H1 (cell line): ENCODE measurements at regions not wholly inside any gene's neighbourhood (a gene's known extent, or its start where the extent isn't known, plus 50 kb on each side); places are given as distances from the start of the nearest gene placed in this dataset.

Experiments
- CTCF ChIA-PET: fragments of 300-600 bp; sonication (Branson Sonifier 250); formaldehyde crosslinking; loops from one replicate; lab custom pipeline; 2021; ENCODE audit not compliant: partially characterized antibody; lab: Charles Lee
- POLR2A ChIA-PET: fragments of 300-600 bp; sonication (Branson Sonifier 250); formaldehyde crosslinking; loops from one replicate; lab custom pipeline; 2021; ENCODE audit warnings: inconsistent platforms; ENCODE audit not compliant: partially characterized antibody; lab: Charles Lee
- DNase-seq, 2 experiments: peaks; one replicate each; pipeline versions ENCODE4 v3.0.0 to v3.0.0-alpha.2; 2010 to 2022; ENCODE audit warnings: low spot score in 2 of 2, low read depth in 1 of 2, mixed read lengths in 1 of 2
- FAIRE-seq: peaks from 2 replicates; lab custom pipeline; 2011; peaks lifted over from hg19 to GRCh38; lab: Jason Lieb, UNC
- H2AFZ ChIP-seq: 2 replicates; pipeline ENCODE4 v1.8.1; 2012; ENCODE audit warnings: low read length, inconsistent platforms
- H2AK5ac ChIP-seq: 2 replicates; pipeline ENCODE4 v1.6.1; 2013; ENCODE audit warnings: low read depth, low read length
- H2BK120ac ChIP-seq: replicated peaks from 2 replicates; pipeline ENCODE3; 2013; ENCODE audit warnings: low read depth, low read length, inconsistent platforms
- H2BK12ac ChIP-seq: 2 replicates; pipeline ENCODE4 v1.6.1; 2013; ENCODE audit warnings: low read depth, low read length
- H2BK15ac ChIP-seq: 2 replicates; pipeline ENCODE4 v1.6.1; 2013; ENCODE audit warnings: low read length
- H2BK20ac ChIP-seq: 2 replicates; pipeline ENCODE4 v1.6.1; 2013; ENCODE audit warnings: low read length
- H2BK5ac ChIP-seq: 2 replicates; pipeline ENCODE4 v1.6.1; 2013; ENCODE audit warnings: low read depth, low read length
- H3K14ac ChIP-seq: 2 replicates; pipeline ENCODE4 v1.6.1; 2013; ENCODE audit warnings: inconsistent platforms; ENCODE audit not compliant: insufficient read length
- H3K18ac ChIP-seq: 2 replicates; pipeline ENCODE4 v1.6.1; 2013; ENCODE audit warnings: low read length; ENCODE audit errors: extremely low read depth
- H3K23ac ChIP-seq: 2 replicates; pipeline ENCODE4 v1.6.1; 2013; ENCODE audit warnings: inconsistent platforms; ENCODE audit not compliant: insufficient read length
- H3K23me2 ChIP-seq: 2 replicates; pipeline ENCODE4 v1.6.1; 2013; ENCODE audit warnings: low read depth, low read length
- H3K27ac ChIP-seq: 2 replicates; pipeline ENCODE4 v1.6.1; 2011; ENCODE audit warnings: low read depth, low read length, inconsistent platforms
- H3K27me3 ChIP-seq, 4 experiments: replicated peaks in 1 of 4; 1 replicate in 1 of 4; 2 replicates in 3 of 4; pipeline versions ENCODE4 v1.6.1 to v1.8.1; 2011 to 2013; ENCODE audit warnings: low read length in 3 of 4, mild to moderate bottlenecking in 3 of 4, inconsistent platforms in 2 of 4, mixed read lengths in 2 of 4, moderate library complexity in 1 of 4; ENCODE audit not compliant: control insufficient read depth in 3 of 4, insufficient read depth in 3 of 4; ENCODE audit errors: extremely low read depth in 1 of 4
- H3K36me3 ChIP-seq, 4 experiments: 2 replicates each; pipeline versions ENCODE4 v1.6.1 to v1.8.1; 2011 to 2013; ENCODE audit warnings: mild to moderate bottlenecking in 4 of 4, low read length in 3 of 4, moderate library complexity in 2 of 4, control low read depth in 1 of 4, inconsistent platforms in 1 of 4; ENCODE audit not compliant: insufficient read depth in 4 of 4, control insufficient read depth in 2 of 4
- H3K4ac ChIP-seq: replicated peaks from 2 replicates; pipeline ENCODE3; 2013; ENCODE audit warnings: low read length, low read depth, mixed read lengths, inconsistent platforms; ENCODE audit not compliant: insufficient read length
- H3K4me1 ChIP-seq, 4 experiments: replicated peaks in 1 of 4; 1 replicate in 1 of 4; 2 replicates in 3 of 4; pipeline versions ENCODE4 v1.6.1 to v1.8.1; 2011 to 2013; ENCODE audit warnings: low read length in 3 of 4, inconsistent platforms in 2 of 4, mixed read lengths in 1 of 4; ENCODE audit not compliant: insufficient read depth in 4 of 4, control insufficient read depth in 3 of 4
- H3K4me2 ChIP-seq, 2 experiments: 2 replicates each; pipeline versions ENCODE4 v1.6.1 to v1.8.1; 2011 to 2013; ENCODE audit warnings: low read depth in 2 of 2, low read length in 2 of 2, control low read depth in 1 of 2, inconsistent platforms in 1 of 2, mild to moderate bottlenecking in 1 of 2; ENCODE audit not compliant: insufficient read depth in 1 of 2
- H3K4me3 ChIP-seq, 4 experiments: fragments of 200-600, 300-600 bp in 1 of 4; sonication (generic), shearing (Covaris generic), sonication (Bioruptor Twin) in 1 of 4; 2 replicates each; pipeline versions ENCODE4 v1.5.1 to v1.8.1; 2011 to 2016; ENCODE audit warnings: low read length in 4 of 4, low read depth in 3 of 4, control low read depth in 2 of 4, inconsistent platforms in 2 of 4, mild to moderate bottlenecking in 2 of 4, mixed read lengths in 1 of 4, moderate library complexity in 1 of 4; ENCODE audit not compliant: insufficient read depth in 2 of 4; ENCODE audit errors: extremely low read depth in 1 of 4
- H3K56ac ChIP-seq: replicated peaks from 2 replicates; pipeline ENCODE3; 2013; ENCODE audit warnings: low read depth, mild to moderate bottlenecking, mixed read lengths, low read length, inconsistent platforms; ENCODE audit not compliant: insufficient read length
- H3K79me1 ChIP-seq: 2 replicates; pipeline ENCODE4 v1.6.1; 2013; ENCODE audit warnings: low read depth, low read length, control low read depth
- H3K79me2 ChIP-seq, 2 experiments: 2 replicates each; pipeline versions ENCODE4 v1.6.1 to v1.8.1; 2012 to 2013; ENCODE audit warnings: low read length in 2 of 2, mild to moderate bottlenecking in 2 of 2, inconsistent platforms in 1 of 2; ENCODE audit not compliant: insufficient read depth in 2 of 2, control insufficient read depth in 1 of 2
- H3K9ac ChIP-seq, 4 experiments: replicated peaks in 1 of 4; 1 replicate in 1 of 4; 2 replicates in 3 of 4; pipeline versions ENCODE4 v1.6.1 to v1.8.1; 2011 to 2013; ENCODE audit warnings: low read depth in 3 of 4, low read length in 3 of 4, control low read depth in 2 of 4, mild to moderate bottlenecking in 2 of 4, moderate library complexity in 2 of 4, inconsistent platforms in 1 of 4; ENCODE audit errors: extremely low read depth in 1 of 4
- H3K9me3 ChIP-seq, 2 experiments: 2 replicates each; pipeline versions ENCODE4 v1.6.1 to v1.8.1; 2012 to 2013; ENCODE audit warnings: mild to moderate bottlenecking in 2 of 2, moderate library complexity in 2 of 2, control low read depth in 1 of 2, inconsistent platforms in 1 of 2, low read depth in 1 of 2, low read length in 1 of 2, mixed read lengths in 1 of 2; ENCODE audit not compliant: insufficient read depth in 2 of 2
- H4K20me1 ChIP-seq, 2 experiments: replicated peaks in 1 of 2; 2 replicates each; pipeline versions ENCODE3 to v1.8.1; 2011 to 2013; ENCODE audit warnings: inconsistent platforms in 2 of 2, low read length in 2 of 2, mild to moderate bottlenecking in 1 of 2; ENCODE audit not compliant: insufficient read depth in 2 of 2, control insufficient read depth in 1 of 2
- H4K5ac ChIP-seq: 2 replicates; pipeline ENCODE4 v1.6.1; 2013; ENCODE audit warnings: low read length, low read depth, mixed read lengths, inconsistent platforms; ENCODE audit not compliant: insufficient read length
- H4K8ac ChIP-seq: 2 replicates; pipeline ENCODE4 v1.8.0; 2013; ENCODE audit warnings: mild to moderate bottlenecking, moderate library complexity, low read length, inconsistent platforms; ENCODE audit not compliant: insufficient read depth; ENCODE audit errors: extremely low read depth
- H4K91ac ChIP-seq: replicated peaks from 2 replicates; pipeline ENCODE3; 2013; ENCODE audit warnings: low read length, mixed read lengths, inconsistent platforms; ENCODE audit not compliant: insufficient read length
- BACH1 ChIP-seq: IDR thresholded peaks from 2 replicates; pipeline ENCODE4 v1.6.1; 2012; ENCODE audit warnings: low read length, improper control_type of control experiment
- BRCA1 ChIP-seq: IDR thresholded peaks from 2 replicates; pipeline ENCODE4 v1.6.1; 2012; ENCODE audit warnings: low read depth, low read length, improper control_type of control experiment
- CEBPB ChIP-seq: IDR thresholded peaks from 2 replicates; pipeline ENCODE4 v1.6.1; 2012; ENCODE audit warnings: low read depth, low read length
- CHD2 ChIP-seq: IDR thresholded peaks from 2 replicates; pipeline ENCODE4 v1.6.1; 2012; ENCODE audit warnings: low read length, improper control_type of control experiment
- JUND ChIP-seq: IDR thresholded peaks from 2 replicates; pipeline ENCODE4 v1.6.1; 2011; ENCODE audit warnings: mild to moderate bottlenecking, improper control_type of control experiment, low read length
- KDM1A ChIP-seq: fragments of 200-600, 300-600 bp; sonication (generic); IDR thresholded peaks from 2 replicates; pipeline ENCODE4 v1.7.1; 2016; ENCODE audit warnings: mild to moderate bottlenecking, low read length, borderline replicate concordance
- POLR2AphosphoS5 ChIP-seq: IDR thresholded peaks from 2 replicates; pipeline ENCODE4 v1.6.1; 2011; ENCODE audit warnings: low read depth, low read length
- POU5F1 ChIP-seq: IDR thresholded peaks from 2 replicates; pipeline ENCODE4 v1.6.1; 2011; ENCODE audit warnings: low read depth, mild to moderate bottlenecking, low read length, moderate library complexity
- RBBP5 ChIP-seq: IDR thresholded peaks from 2 replicates; pipeline ENCODE4 v1.7.1; 2012; ENCODE audit warnings: low read depth, mild to moderate bottlenecking, inconsistent platforms, low read length, moderate library complexity, borderline replicate concordance
- RFX5 ChIP-seq: IDR thresholded peaks from 2 replicates; pipeline ENCODE4 v1.6.1; 2011; ENCODE audit warnings: low read depth, low read length, improper control_type of control experiment, borderline replicate concordance
- RNF2 ChIP-seq: fragments of 200-900, 300-1000 bp; sonication (generic); IDR thresholded peaks from 2 replicates; pipeline ENCODE4 v1.7.1; 2016; ENCODE audit warnings: borderline replicate concordance, low read depth, mild to moderate bottlenecking, antibody characterized with exemption, low read length; ENCODE audit not compliant: poor library complexity, severe bottlenecking; ENCODE audit errors: missing control alignments
- SIRT6 ChIP-seq: IDR thresholded peaks from one replicate; pipeline ENCODE4 v1.7.1; 2012; ENCODE audit warnings: low read length, inconsistent platforms
- SUZ12 ChIP-seq: fragments of 200-600 bp; sonication (generic); IDR thresholded peaks from 2 replicates; pipeline ENCODE4 v1.6.1; 2012; ENCODE audit warnings: mild to moderate bottlenecking, inconsistent platforms, low read length, moderate library complexity, mixed read lengths
- TCF12 ChIP-seq: IDR thresholded peaks from 2 replicates; pipeline ENCODE4 v1.6.1; 2011; ENCODE audit warnings: low read depth, mild to moderate bottlenecking, low read length
- ZNF274 ChIP-seq: IDR thresholded peaks from 2 replicates; pipeline ENCODE4 v1.7.0; 2012; ENCODE audit warnings: low read length, borderline replicate concordance; ENCODE audit errors: extremely low read depth
- WGBS, 2 experiments: shearing (Covaris generic) in 1 of 2; methylation state at CpG; one replicate each; pipeline versions ENCODE4 v1.1.6 to v1.1.7; 2013 to 2015; ENCODE audit warnings: low lambda C conversion rate in 2 of 2, mixed read lengths in 2 of 2, inconsistent platforms in 1 of 2, low coverage in 1 of 2, missing lambda C conversion rate in 1 of 2; ENCODE audit not compliant: insufficient replicate concordance in 2 of 2, insufficient coverage in 1 of 2, insufficient read length in 1 of 2; ENCODE audit errors: extremely low coverage in 1 of 2, missing lambda C conversion rate in 1 of 2; 5-methylcytosine and 5-hydroxymethylcytosine counted together
- TF ChIP-seq, protein P1 (sequence below): IDR thresholded peaks from 2 replicates; pipeline ENCODE4 v1.6.1; 2011; ENCODE audit warnings: low read depth, mild to moderate bottlenecking, low read length; ENCODE audit not compliant: insufficient read depth

DNA sequence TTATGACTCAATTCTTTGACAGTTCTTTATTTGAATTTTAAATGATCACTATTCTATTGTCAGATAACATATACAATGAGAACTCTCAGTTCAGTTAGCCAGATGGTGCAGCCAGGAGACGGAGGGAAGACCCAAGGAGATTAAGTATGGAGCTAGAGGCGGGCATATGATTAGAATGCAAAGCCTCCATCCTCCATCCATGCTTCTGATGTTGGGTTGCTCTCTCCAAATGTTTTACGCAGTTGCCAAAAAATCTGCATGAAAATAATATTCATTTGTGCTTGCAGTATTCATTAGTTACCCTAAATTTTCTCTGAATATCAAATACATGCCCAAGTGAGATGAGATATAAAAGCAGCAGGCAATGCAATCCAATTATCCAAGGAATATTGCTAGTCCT lies 874.8 kb downstream of the C4orf33 start:
- H3K4me2 ChIP-seq: no peak overlapping the region
- TF ChIP-seq CEBPB: no peak
- no peak for TF ChIP-seq RNF2
- TF ChIP-seq SIRT6: no peak
- no peak for TF ChIP-seq KDM1A
- TF ChIP-seq BACH1: no peak
- TF ChIP-seq SUZ12: no peak
- TF ChIP-seq POLR2AphosphoS5: no peak
- no peak for TF ChIP-seq RBBP5
- TF ChIP-seq, protein P1, sequence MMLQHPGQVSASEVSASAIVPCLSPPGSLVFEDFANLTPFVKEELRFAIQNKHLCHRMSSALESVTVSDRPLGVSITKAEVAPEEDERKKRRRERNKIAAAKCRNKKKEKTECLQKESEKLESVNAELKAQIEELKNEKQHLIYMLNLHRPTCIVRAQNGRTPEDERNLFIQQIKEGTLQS: no peak
- TF ChIP-seq RFX5: no peak
- TF ChIP-seq JUND: no peak
- TF ChIP-seq CHD2: no peak
- no peak for TF ChIP-seq TCF12
- no peak for TF ChIP-seq POU5F1
- TF ChIP-seq BRCA1: no peak
- no peak for TF ChIP-seq ZNF274

More for the DNA sequence above, 874.8 kb downstream of the C4orf33 start:
- no peak overlapping the region for H2AK5ac ChIP-seq
- H3K4ac ChIP-seq: no peak overlapping the region
- H2BK20ac ChIP-seq: no peak overlapping the region
- no peaks in the 10 kb centered on the region for H3K23me2 ChIP-seq
- no peak overlapping the region for H3K4me3 ChIP-seq
- H3K14ac ChIP-seq: no peak overlapping the region
- ChIA-PET CTCF (interaction anchor here (0.6 to 1.8 kb wide), 3 partner anchors 33 to 592 kb away, joined by 3 to 4 read pairs (median 3); no protein-coding TSS in a partner anchor), POLR2A (no interaction called here)
- no peak overlapping the region for H4K91ac ChIP-seq
- H3K9me3 ChIP-seq: no peaks in the 10 kb centered on the region
- no peak overlapping the region for H2BK5ac ChIP-seq
- no peak overlapping the region for H3K9ac ChIP-seq
- H4K8ac ChIP-seq: no peak overlapping the region
- no peak overlapping the region for H3K56ac ChIP-seq
- H3K79me1 ChIP-seq: no peaks in the 10 kb centered on the region
- no peak for FAIRE-seq
- no peak overlapping the region for H2AFZ ChIP-seq
- H2BK12ac ChIP-seq: no peak overlapping the region
- no peaks in the 10 kb centered on the region for H3K4me1 ChIP-seq
- no peak overlapping the region for H2BK120ac ChIP-seq
- H3K18ac ChIP-seq: no peak overlapping the region
- no peaks in the 10 kb centered on the region for H4K20me1 ChIP-seq
- 87% methylated on average over 3 of the region's 3 CpGs; no CpG with 5 or more reads in 1 of the 2 experiments for WGBS, 2 experiments
- no peaks in the 10 kb centered on the region for H3K27me3 ChIP-seq
- H3K23ac ChIP-seq: no peak overlapping the region
- no peak for DNase-seq
- no peak overlapping the region for H2BK15ac ChIP-seq
- H3K36me3 ChIP-seq: no peaks in the 10 kb centered on the region
- H4K5ac ChIP-seq: no peak overlapping the region
- H3K79me2 ChIP-seq: no peaks in the 10 kb centered on the region
- no peak overlapping the region for H3K27ac ChIP-seq
